Fibroblast of the aortic adventitia (primary cell): ENCODE measurements at regions not wholly inside any gene's neighbourhood (a gene's known extent, or its start where the extent isn't known, plus 50 kb on each side); places are given as distances from the start of the nearest gene placed in this dataset.
"Not testable (repeated sequence)": the region's sequence is repeated elsewhere in the genome, so short reads cannot be mapped to it uniquely, and the experiment has no call there.

ENCODE experiments used
- DNase-seq: peaks from one replicate; pipeline ENCODE4 v3.0.0-alpha.2; 2010; ENCODE audit warnings: low read depth
- H3K4me3 ChIP-seq: 2 replicates; pipeline ENCODE4 v1.5.1; 2011; ENCODE audit warnings: low read depth, mild to moderate bottlenecking, control low read depth, low read length, moderate library complexity
- CTCF ChIP-seq: IDR thresholded peaks from 2 replicates; pipeline ENCODE4 v1.5.1; 2011; ENCODE audit warnings: mild to moderate bottlenecking, low read length, control low read depth, inconsistent platforms; ENCODE audit not compliant: insufficient read depth

- no peak overlapping the region for H3K4me3 ChIP-seq
- no peak for TF ChIP-seq CTCF
- DNase-seq: no peak
Observed at GRCh38 chr2:215726070-215726469, 287.3 kb downstream of the MREG start.

DNA sequence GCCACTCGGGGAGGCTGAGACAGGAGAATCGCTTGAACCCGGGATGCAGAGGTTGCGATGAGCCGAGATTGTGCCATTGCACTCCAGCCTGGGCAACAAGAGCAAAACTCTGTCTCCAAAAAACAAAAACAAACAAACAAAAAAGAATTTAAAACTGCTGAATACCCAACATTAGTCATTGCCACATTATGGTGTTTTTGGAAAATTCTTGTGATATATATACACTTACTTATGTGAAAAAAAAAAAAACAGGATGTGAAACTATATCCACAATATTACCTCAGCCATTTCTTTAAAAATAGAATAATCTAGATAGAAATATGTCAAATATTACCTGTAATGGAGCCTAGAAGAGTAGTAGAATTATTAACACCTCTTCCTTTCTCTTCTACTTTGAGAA, 288.3 kb upstream of the FN1 start:
- no peak overlapping the region for H3K4me3 ChIP-seq
- no peak for TF ChIP-seq CTCF
- no peak for DNase-seq

- no peak for DNase-seq
- TF ChIP-seq CTCF: no peak
Observed at GRCh38 chr2:215723631-215724011, 287.8 kb upstream of the FN1 start.

DNA sequence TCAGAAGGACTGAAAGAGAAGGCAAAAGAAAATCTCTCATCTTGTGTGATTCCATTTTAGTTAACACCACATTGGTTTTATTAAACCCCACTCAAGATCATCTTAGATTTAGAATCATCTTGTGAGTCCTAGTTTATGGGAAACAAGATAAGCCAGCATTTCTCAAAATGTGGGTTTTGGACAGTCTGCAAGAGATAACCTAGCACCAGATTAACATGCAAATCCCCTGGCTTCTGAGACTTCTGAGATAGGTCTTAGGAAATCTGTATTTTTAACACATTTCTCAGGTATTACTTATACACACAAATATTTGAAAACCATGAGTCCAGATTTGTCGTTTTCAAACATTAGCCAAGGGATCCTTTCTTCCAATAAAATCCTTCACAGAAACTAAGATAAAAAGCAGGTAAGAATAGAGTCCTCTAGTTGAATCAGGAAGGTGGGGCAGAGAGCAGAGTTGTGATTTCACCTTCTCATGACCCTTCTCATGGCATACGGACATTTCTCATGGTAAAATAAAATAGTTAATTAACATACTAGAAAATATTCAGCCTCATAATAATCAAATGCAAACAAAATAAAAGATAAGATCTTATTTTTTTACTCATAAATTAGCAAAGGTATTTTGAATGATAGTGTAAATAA, 287.2 kb upstream of the FN1 start:
- DNase-seq: peak; percentile 86
- no peak for TF ChIP-seq CTCF
- H3K4me3 ChIP-seq: no peak overlapping the region

More at GRCh38 chr2:215723631-215724011, 287.8 kb upstream of the FN1 start:
- no peak overlapping the region for H3K4me3 ChIP-seq

DNA sequence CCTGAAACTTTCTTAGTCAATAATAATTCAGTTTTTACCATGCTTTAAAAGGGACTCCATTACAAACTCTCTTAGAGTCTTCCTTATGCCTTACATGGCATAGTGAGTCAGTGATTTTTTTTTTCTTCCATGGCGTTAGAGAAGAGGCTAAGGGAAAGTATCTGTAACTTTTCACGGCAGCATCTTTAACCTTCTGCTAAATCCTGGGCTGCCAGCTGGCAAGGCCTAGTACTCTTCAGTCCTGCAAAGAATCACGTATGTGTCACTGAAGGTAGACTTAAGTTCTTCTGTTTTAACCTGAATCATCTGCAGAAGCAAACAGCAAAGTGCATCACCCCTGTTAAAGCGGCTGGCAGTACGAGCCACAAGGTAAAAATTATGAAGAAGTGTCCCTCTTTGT, 286.3 kb upstream of the FN1 start:
- TF ChIP-seq CTCF: no peak
- DNase-seq: no peak
- no peak overlapping the region for H3K4me3 ChIP-seq

DNA sequence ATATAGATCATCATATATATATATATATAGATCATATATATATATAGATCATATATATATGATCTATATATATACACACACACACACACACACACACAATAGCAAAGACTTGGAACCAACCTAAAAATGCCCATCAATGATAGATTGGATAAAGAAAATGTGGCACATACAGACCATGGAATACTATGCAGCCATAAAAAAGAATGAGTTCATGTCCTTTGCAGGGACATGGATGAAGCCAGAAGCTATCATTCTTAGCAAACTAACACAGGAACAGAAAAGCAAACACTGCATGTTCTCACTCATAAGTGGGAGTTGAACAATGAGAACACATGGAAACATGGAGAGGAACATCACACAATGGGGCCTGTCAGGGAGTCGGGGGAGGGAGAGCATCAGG, 285.6 kb upstream of the FN1 start:
- not testable (repeated sequence) for DNase-seq, H3K4me3 ChIP-seq

DNA sequence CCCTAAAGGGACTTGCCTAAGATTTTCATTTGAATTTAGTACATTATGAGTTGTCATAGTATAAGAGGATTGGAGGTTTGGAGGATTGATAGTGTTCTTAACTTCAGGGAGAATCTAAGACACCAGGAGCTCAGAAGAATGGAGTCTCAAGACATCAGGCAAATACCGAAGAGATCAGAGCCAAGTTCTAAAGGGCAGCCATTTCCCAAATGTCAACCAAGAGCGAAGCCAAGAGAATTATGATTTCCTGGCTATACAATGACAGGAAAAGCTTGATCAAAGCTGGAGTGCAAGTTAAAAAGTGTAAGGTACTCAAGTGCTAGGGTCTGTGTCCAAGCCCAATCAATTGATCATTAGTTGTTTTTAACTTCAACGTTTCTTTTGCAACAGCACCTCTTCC, 283.0 kb upstream of the FN1 start:
- TF ChIP-seq CTCF: no peak
- DNase-seq: no peak
- H3K4me3 ChIP-seq: no peak overlapping the region
